ENCODE measurements at regions not wholly inside any gene's neighbourhood (a gene's known extent, or its start where the extent isn't known, plus 50 kb on each side); places are given as distances from the start of the nearest gene placed in this dataset.

GRCh38 chr21:20856926-20857325 is 141.3 kb upstream of the NCAM2 start (continued):
- no peak for TF ChIP-seq ZNF696 (CRISPR knock-in tag; conservative IDR thresholded peaks at IDR 0.05)
- no peak for TF ChIP-seq L3MBTL2 (IDR thresholded peaks at IDR 0.05)
- TF ChIP-seq, protein P1, sequence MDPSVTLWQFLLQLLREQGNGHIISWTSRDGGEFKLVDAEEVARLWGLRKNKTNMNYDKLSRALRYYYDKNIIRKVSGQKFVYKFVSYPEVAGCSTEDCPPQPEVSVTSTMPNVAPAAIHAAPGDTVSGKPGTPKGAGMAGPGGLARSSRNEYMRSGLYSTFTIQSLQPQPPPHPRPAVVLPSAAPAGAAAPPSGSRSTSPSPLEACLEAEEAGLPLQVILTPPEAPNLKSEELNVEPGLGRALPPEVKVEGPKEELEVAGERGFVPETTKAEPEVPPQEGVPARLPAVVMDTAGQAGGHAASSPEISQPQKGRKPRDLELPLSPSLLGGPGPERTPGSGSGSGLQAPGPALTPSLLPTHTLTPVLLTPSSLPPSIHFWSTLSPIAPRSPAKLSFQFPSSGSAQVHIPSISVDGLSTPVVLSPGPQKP (CRISPR knock-in tag; IDR thresholded peaks at IDR 0.05): no peak
- no peak for TF ChIP-seq CHCHD3 (CRISPR knock-in tag; IDR thresholded peaks at IDR 0.05)
- no peak for TF ChIP-seq ZNF347 (CRISPR knock-in tag; IDR thresholded peaks at IDR 0.05; ENCODE audit: low read depth)
- TF ChIP-seq NR2C1 (IDR thresholded peaks at IDR 0.05): no peak
- no peak for TF ChIP-seq NR2C1 (tag; IDR thresholded peaks at IDR 0.05)
- no peak for TF ChIP-seq DNMT1 (IDR thresholded peaks at IDR 0.05)
- no peak for TF ChIP-seq HNRNPH1 (optimal IDR thresholded peaks at IDR 0.05; ENCODE audit: low read depth, low read length)
- TF ChIP-seq RFX5 (IDR thresholded peaks at IDR 0.05; ENCODE audit: low read depth, low read length): no peak
- TF ChIP-seq SAFB (IDR thresholded peaks at IDR 0.05; ENCODE audit: borderline replicate concordance, low read depth, low read length): no peak
- TF ChIP-seq ZNF76 (CRISPR knock-in tag; IDR thresholded peaks at IDR 0.05; ENCODE audit: borderline replicate concordance): no peak
- TF ChIP-seq SP1 (CRISPR knock-in tag; IDR thresholded peaks at IDR 0.05): no peak
- TF ChIP-seq HNRNPL (IDR thresholded peaks at IDR 0.05; ENCODE audit: low read depth, low read length): no peak
- TF ChIP-seq ZFP1 (CRISPR knock-in tag; IDR thresholded peaks at IDR 0.05): no peak
- no peak for TF ChIP-seq PHF8 (IDR thresholded peaks at IDR 0.05; ENCODE audit: borderline replicate concordance, low read length)
- TF ChIP-seq BHLHE40 (IDR thresholded peaks at IDR 0.05; ENCODE audit: low read length): peak; percentile 38; the same call in 1 of the 2 replicates
- TF ChIP-seq, protein P2, sequence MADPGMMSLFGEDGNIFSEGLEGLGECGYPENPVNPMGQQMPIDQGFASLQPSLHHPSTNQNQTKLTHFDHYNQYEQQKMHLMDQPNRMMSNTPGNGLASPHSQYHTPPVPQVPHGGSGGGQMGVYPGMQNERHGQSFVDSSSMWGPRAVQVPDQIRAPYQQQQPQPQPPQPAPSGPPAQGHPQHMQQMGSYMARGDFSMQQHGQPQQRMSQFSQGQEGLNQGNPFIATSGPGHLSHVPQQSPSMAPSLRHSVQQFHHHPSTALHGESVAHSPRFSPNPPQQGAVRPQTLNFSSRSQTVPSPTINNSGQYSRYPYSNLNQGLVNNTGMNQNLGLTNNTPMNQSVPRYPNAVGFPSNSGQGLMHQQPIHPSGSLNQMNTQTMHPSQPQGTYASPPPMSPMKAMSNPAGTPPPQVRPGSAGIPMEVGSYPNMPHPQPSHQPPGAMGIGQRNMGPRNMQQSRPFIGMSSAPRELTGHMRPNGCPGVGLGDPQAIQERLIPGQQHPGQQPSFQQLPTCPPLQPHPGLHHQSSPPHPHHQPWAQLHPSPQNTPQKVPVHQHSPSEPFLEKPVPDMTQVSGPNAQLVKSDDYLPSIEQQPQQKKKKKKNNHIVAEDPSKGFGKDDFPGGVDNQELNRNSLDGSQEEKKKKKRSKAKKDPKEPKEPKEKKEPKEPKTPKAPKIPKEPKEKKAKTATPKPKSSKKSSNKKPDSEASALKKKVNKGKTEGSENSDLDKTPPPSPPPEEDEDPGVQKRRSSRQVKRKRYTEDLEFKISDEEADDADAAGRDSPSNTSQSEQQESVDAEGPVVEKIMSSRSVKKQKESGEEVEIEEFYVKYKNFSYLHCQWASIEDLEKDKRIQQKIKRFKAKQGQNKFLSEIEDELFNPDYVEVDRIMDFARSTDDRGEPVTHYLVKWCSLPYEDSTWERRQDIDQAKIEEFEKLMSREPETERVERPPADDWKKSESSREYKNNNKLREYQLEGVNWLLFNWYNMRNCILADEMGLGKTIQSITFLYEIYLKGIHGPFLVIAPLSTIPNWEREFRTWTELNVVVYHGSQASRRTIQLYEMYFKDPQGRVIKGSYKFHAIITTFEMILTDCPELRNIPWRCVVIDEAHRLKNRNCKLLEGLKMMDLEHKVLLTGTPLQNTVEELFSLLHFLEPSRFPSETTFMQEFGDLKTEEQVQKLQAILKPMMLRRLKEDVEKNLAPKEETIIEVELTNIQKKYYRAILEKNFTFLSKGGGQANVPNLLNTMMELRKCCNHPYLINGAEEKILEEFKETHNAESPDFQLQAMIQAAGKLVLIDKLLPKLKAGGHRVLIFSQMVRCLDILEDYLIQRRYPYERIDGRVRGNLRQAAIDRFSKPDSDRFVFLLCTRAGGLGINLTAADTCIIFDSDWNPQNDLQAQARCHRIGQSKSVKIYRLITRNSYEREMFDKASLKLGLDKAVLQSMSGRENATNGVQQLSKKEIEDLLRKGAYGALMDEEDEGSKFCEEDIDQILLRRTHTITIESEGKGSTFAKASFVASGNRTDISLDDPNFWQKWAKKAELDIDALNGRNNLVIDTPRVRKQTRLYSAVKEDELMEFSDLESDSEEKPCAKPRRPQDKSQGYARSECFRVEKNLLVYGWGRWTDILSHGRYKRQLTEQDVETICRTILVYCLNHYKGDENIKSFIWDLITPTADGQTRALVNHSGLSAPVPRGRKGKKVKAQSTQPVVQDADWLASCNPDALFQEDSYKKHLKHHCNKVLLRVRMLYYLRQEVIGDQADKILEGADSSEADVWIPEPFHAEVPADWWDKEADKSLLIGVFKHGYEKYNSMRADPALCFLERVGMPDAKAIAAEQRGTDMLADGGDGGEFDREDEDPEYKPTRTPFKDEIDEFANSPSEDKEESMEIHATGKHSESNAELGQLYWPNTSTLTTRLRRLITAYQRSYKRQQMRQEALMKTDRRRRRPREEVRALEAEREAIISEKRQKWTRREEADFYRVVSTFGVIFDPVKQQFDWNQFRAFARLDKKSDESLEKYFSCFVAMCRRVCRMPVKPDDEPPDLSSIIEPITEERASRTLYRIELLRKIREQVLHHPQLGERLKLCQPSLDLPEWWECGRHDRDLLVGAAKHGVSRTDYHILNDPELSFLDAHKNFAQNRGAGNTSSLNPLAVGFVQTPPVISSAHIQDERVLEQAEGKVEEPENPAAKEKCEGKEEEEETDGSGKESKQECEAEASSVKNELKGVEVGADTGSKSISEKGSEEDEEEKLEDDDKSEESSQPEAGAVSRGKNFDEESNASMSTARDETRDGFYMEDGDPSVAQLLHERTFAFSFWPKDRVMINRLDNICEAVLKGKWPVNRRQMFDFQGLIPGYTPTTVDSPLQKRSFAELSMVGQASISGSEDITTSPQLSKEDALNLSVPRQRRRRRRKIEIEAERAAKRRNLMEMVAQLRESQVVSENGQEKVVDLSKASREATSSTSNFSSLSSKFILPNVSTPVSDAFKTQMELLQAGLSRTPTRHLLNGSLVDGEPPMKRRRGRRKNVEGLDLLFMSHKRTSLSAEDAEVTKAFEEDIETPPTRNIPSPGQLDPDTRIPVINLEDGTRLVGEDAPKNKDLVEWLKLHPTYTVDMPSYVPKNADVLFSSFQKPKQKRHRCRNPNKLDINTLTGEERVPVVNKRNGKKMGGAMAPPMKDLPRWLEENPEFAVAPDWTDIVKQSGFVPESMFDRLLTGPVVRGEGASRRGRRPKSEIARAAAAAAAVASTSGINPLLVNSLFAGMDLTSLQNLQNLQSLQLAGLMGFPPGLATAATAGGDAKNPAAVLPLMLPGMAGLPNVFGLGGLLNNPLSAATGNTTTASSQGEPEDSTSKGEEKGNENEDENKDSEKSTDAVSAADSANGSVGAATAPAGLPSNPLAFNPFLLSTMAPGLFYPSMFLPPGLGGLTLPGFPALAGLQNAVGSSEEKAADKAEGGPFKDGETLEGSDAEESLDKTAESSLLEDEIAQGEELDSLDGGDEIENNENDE (IDR thresholded peaks at IDR 0.05; ENCODE audit: low read depth, low read length): no peak
- no peak for TF ChIP-seq ARNT (IDR thresholded peaks at IDR 0.05)
- no peak for TF ChIP-seq XRCC5 (IDR thresholded peaks at IDR 0.05; ENCODE audit: low read depth, low read length)

All from K562 (cell line).